HG03064 (cell line): ENCODE measurements at regions not wholly inside any gene's neighbourhood (a gene's known extent, or its start where the extent isn't known, plus 50 kb on each side); places are given as distances from the start of the nearest gene placed in this dataset.
"Not testable (repeated sequence)": the region's sequence is repeated elsewhere in the genome, so short reads cannot be mapped to it uniquely, and the experiment has no call there.

ENCODE experiments used
- ATAC-seq: cut with Tn5 transposase; IDR thresholded peaks from one replicate; pipeline ENCODE4 v1.9.1; 2021; ENCODE audit warnings: low read depth; ENCODE audit not compliant: unreplicated experiment

DNA sequence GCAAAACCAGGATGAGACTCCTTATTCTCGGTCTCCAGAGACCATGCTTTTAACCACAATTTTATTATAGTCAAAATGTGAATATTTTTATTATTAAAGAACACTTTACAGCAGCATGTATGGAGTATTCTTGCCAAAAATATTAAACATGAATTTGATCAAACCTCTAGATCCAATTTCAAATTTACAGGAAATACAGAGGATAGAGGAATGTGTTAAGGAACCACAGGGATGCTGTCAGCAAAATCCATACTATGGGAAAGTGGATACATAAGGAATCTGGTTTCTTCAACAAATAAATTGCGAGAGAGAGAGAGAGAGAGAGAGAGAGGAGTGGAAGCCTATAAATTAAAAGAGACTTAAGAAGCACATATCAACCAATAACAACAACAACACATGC, 348.2 kb upstream of the NUDT12 start:
- no peak for ATAC-seq

DNA sequence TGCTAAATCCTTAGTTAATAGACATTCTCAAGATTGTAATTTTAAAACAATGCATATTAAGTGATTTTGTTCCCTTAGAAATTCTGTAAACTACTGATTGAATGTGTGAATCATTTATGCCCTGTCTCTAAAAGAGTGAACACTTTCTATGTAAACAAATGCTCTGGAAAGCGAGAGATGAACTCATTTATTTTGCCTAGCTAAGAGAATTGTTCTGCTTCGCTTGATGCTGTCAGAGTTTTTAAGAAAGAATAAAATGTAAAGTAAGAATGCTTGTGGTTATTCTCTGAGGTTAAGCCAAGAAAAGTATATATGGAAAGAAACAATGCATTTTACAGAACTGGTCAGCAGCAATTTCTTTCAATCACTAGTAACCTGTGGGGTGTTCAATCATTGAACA, 347.4 kb upstream of the NUDT12 start:
- no peak for ATAC-seq

DNA sequence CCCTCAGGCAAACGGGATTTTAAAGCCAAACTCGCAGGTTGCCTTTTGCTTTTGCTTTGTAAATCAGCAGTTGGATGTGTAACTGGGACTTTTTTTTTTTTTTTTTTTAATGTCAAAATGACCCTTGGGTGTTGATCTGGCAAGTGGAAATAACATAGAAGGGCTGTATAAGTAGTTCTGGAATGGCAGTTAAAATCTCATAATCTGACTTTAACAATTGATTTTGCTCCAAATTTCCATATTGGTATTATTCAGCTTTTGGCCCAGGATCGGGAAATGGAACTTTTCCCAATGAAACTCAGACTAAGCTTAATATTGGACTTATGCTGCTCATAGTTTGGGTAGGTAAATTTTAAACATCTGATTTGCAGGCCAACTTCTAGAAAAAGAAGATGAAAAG, 346.8 kb upstream of the NUDT12 start:
- no peak for ATAC-seq

DNA sequence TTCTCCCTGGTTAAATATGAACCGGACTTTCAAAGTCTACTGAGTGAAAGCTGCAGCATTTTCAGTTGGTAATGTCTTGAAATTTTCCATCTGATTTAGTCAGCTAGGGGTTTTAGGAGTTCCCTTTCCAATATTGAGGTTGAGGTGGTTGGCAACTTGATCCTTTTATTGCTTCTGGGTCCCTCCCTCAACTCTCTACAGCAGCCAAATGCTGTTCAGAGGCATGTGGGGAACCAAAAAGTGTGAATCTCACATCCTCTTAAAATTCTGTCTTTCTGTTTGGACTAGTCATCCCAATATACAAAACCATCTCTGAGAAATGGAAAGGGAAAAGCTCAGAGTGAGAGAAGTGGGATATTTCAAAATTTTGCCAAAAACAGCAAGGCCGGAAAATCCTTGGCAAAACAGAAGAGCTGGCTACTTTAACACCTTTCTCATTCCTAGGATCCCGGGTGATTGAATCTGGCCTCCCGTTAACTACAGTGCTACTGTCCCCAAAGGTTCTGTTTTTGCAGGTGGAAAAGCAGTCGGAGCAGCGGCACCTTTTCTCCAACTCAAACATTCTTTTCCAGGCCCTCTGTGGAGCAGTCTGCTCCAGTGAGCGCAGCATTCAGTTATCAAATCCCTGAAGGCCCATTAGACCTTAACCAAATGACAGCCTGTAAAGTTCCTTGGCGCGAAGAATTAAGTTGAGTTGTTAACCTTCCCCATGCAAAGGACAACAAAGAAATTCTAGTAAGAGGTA, 345.9 kb upstream of the NUDT12 start:
- no peak for ATAC-seq

DNA sequence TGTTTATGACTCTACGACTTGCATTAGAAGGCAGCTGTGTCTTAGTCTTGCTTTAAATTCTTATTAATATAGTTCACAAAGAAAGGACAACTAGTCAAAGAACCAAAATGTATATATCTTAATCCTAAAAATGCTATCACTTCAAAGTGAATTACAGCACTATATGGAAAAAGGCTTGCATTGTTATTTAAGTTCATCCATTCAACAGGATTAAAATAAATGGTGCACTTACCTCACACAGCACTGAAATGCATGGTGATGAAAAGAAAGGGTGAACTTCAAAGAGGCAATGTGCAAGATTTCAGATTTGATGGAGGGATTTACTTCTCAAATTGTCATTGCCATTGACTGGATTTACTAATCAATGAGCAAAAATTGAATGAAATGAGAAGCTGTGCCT, 344.4 kb upstream of the NUDT12 start:
- ATAC-seq: no peak

DNA sequence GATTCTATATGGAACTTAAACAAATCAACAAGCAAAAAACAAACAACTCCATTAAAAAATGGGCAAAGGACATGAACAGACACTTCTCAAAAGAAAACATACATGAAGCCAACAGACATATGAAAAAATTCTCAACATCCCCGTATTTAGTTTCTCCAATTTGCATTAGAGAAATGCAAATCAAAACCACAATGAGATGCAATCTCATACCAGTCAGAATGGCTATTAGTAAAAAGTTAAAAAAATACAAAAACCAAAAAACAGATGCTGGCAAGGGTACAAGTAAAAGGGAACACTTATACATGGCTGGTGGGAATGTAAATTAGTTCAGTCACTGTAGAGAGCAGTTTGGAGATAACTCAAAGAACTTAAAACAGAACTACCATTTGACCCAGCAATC, 342.1 kb upstream of the NUDT12 start:
- no peak for ATAC-seq

DNA sequence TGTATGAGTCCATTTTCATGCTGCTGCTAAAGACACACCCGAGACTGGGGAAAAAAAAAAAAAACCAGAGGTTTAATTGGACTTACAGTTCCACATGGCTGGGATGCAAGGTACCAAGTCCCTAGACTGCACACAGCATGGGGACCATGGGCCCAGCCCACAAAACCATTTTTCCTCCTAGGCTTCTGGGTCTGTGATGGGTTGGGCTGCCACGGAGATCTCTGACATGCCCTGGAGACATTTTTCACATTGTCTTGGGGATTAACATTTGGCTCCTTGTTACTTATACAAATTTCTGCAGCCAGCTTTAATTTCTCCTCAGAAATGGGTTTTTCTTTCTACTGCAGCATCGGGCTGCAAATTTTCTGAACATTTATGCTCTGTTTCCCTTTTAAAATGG, 340.3 kb upstream of the NUDT12 start:
- no peak for ATAC-seq

DNA sequence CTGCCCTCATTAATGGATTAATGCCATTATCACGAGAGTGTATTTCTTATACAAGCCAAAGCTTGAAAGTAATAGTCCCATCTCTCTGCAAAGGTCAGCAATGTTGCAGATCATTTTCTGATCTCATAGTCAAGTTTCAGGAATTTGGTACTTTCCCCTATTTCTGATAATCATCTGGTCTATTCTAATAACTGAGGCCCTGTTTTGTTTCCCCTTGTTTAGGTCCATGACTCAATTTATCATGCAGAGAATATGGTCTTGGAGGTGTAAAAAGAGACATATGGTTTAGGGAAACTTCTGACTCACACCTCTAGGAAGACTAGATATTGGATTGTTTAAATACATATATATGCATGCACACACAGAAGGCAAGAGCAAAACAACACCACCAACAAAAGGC, 339.3 kb upstream of the NUDT12 start:
- ATAC-seq: no peak

DNA sequence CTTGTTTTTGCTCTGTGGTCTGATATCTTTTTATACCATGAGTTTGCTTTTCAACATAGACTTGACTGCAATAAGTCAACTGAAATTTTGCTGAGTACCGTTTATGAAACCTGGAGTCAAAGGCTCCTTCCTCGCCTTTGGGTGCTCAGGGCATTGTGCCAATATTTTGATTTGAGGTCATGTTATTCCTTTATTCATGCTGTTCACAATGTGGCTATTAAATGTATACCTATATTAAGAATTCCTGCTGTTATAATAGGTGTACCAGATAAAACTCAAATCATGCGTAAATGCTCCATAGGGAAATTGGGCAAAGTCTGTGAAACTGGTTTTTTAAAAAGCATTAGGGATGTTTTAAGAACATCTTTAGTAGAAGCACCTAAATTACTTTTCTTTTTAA, 334.0 kb upstream of the NUDT12 start:
- no peak for ATAC-seq

DNA sequence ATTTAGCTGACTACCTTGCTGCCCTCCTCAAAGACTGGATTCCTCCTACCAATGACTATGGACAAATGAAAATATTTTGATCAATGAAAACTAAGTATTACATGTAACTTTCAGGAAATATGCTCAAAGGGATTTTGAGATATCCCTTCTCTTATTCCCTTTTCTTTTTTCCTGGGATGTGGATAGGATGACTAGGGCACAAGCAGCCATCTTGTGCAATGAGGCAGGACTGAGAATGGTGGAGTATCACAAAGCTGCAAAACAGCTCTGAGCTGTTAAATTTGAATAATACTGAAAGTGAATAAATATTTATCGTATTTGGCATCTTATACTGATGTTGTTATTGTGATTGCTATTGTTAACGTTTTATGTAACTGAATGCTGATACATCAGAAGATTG, 333.1 kb upstream of the NUDT12 start:
- no peak for ATAC-seq

DNA sequence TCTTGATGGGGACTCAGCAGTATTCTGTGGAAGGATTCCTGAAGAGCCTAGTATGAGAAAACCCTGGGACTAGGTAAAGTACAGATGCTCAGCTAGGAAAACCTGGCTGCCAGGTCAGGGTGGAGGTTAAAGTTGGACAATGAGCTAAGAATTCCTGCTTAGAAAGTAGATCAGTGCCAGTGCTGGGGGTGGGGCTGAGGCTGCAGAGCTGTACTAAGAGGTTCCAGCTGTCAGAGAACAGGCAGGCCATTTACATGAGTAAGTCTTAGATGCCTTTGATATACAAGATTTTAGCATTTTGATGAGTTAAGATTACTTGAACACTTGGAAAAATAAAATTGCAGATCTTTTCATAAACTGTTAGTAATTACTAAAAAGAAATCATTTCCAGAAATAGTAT, 332.3 kb upstream of the NUDT12 start:
- no peak for ATAC-seq

DNA sequence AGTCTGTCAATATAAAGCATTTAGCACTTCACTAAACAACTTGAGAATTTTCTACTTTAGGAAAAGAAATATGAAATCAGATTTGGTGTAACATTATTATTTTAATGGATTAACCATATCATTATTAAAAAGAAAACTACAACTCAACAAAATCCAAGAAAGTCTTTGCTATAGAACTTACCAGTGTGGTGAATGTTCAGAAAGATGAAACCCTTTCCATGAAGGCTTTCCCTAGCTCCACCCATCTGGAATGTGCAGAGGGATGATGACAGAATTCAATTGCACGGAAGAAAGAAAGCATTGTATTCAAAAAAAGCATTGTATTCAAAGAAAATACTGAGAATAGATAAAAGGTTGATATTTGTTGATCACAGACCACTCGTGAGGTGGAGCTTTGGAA, 328.6 kb upstream of the NUDT12 start:
- no peak for ATAC-seq

DNA sequence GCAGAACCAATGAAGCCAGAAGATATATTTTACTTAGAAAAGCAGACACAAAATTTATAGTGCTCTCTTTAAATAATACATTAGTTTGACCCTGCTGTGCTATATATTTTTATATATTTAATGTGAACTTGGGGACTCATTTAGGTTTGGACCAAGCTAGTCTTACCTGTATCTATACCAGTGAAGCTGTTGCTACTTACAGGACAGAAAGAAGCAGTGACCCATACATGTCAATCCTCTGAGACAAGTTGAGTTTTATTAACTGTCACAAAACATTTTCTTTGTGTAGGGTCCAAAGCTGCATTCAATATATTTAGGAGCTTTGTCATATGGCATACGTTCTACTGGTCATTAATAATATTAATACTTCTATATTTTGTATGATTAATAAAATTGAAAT, 327.7 kb upstream of the NUDT12 start:
- no peak for ATAC-seq

DNA sequence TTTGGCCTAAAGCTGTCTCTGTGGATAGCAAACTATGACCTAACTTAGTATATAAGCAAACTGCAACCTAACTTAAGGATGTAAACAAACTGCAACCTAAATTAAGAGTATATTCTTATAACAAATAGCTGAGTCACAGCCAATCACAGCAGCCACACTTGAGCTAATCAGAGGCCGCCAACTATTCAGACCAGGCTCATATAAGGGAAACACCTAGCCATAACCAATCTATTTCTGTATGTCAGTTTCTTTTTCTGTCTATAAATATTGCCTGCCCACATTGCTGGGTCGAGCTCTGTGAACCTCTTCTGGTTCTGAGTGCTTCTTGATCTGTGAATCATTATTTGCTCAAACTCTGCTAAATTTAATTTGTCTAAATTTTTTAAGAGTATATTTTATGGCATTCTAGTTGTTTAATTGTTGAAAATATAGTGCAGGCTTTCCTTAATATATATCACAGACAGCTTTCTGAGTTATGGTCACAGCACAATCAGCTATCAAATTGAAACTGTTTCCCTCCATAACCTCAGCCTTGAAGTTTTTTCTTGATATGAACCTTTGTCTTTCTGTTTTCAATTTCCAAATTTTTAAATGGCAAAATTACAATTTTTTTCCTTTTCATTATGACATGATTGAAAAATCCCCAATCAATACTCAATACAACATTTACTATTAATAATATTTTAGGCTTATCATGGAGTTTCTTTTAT, 327.1 kb upstream of the NUDT12 start:
- no peak for ATAC-seq

DNA sequence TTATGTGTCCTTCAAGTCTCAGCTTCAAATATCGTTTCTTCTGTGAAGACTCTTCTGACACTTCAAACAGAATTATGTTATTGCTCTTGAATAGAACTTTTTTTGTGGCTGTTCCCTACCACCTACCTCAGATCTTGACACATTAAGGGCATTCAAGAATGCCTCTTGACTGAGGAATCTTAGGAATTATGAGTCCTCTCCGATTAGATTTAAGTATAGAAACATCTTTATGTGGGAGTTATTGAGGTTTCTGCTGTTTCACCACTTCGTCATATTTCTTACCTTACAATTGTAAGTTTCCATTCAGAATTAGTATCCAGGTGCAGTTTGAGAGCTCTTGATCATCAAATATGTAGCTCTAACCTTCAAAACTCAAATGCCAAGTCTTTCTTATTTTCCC, 324.2 kb upstream of the NUDT12 start:
- no peak for ATAC-seq

DNA sequence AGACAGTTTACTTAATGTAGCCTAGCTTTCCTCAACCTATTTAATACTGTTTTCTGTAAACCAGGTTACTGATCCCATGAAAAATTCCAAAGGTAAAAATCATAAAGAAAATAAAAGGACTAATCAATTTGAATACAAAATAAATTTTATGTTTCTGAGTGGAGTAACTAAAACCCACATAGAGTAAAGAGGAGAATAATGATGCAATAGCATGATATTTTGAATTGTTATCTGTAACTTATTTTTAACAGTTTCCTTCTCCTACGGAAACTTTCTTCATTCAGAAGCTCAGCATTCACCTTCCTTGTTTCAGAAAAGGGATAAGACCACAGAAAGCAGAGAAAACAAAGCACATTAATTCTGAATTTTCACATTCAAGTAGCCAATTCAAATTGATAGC, 320.6 kb upstream of the NUDT12 start:
- ATAC-seq: no peak

DNA sequence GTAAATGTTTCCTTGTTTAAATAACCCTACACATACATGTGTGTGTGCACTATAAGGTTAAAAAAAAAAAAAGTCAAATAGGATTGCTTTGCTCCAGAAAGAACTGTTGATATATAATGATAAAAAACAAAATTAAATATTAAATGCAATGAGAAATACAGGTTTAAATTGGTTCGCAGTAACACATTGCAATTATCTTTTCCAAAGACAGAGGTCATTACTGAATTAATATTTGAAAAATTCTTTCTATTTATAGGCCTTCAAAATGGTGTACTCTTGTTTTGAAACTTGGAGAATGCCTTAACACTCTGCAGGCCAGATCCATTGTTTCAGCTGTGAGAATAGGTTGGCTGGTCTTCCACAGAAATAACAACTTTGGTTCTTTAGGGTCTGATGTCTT, 319.0 kb upstream of the NUDT12 start:
- ATAC-seq: no peak

DNA sequence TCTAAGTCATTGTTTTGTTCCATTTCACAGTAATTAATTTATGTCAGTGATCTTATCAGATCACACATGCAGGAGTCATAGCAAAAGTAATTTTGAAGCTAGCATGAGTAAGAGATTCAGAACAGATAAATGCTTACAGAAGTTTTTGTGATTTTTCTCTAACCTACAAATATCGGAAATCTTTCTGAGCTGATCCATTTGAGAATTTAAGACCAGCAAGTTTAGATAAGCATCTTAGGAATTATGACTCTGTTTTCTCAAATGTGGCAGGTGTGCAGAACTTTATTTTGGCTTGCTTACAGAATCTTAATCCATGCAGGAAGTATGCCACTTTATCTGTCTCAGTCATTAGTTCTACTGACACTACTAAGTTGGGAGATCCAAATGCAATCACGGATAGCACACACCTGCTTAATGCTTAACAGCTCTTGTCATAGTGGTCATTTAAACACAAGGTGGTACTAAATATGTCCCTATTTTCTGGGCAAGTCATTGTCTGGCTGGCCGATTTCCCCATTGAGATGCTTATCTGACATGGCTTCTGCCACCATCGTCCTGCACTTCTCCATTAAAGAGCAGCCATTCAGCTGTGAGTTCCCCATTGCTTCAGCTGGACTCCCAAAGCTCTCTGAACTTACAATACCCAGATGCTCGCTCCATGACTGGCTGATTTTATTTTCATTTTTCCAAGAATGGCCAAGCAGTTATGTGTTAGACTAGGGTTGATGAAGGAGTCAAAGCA, 305.4 kb upstream of the NUDT12 start:
- ATAC-seq: no peak

DNA sequence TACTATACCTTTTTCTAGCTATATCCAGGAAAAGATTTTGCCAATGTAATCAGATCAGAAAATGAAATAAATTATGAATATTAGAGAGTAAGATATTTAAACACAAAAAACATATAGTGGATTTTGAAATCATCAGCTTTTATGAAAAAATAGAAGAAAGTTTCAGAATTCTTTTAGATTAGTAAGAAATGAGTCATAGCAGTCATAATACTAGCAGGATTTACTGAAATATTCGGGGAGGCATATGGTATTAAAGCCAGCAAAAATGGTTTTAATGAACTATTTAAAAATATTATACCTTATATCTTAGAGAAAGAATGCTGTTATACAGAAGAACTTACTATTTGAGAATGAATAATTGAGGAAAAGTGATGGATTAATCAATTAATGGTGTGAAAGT, 303.6 kb upstream of the NUDT12 start:
- ATAC-seq: no peak

DNA sequence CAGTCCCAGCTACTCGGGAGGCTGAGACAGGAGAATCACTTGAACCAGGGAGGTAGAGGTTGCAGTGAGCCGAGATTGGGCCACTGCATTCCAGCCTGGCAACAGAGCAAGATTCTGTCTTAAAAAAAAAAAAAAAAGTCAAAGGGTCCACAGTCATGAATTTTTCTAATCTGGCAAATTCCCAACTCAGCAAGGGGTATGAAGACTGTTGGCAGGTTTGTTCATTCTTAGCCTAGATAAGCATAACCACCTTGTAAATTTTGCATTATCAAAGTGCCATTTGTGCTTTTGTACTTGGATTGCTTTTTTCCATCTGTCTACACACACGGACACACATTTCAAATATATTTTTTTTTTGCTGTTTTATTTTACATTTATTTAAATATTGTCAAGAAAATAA, 299.8 kb upstream of the NUDT12 start:
- ATAC-seq: no peak

DNA sequence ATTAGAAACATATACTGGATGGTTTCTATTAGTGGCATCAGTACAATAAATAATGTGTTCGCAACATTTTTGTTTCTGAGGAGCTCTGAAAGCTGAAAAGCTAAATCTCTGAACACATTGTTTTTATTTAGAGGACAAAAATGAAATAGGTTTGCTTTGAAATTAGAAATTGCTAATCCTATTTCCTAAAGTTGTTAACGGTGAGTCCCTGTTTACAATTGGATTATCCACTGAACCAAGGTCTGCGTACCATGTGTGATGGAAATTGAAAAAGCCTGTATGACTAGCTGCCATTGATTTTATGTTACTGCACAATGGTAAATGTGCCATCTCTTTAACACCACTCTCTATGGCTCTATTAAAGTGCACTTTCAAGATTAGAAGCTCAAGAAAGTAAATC, 297.7 kb upstream of the NUDT12 start:
- no peak for ATAC-seq

DNA sequence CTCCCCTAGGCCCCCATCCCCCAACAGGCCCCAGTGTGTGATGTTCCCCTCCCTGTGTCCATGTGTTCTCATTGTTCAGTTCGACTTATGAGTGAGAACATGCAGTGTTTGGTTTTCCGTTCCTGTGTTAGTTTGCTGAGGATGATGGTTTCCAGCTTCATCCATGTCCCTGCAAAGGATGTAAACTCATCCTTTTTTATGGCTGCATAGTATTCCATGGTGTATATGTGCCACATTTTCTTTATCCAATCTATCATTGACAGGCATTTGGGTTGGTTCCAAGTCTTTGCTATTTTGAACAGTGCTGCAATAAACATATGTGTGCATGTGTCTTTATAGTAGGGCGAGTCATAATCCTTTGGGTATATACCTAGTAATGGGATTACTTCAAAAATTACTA, 295.8 kb upstream of the NUDT12 start:
- ATAC-seq: not testable (repeated sequence)
